Endothelial cell of umbilical vein (primary cell): ENCODE measurements at regions not wholly inside any gene's neighbourhood (a gene's known extent, or its start where the extent isn't known, plus 50 kb on each side); places are given as distances from the start of the nearest gene placed in this dataset.

Experiments
- BruUV-seq: library from RNA; stranded (reverse); fragments of 400-500 nt; replicated peaks from 2 replicates; lab custom pipeline; 2021; lab: Mats Ljungman, UMichigan
- CTCF ChIA-PET: fragments of 300-600, 350-600 bp; sonication (Branson Sonifier 250); formaldehyde crosslinking; loops from one replicate; lab custom pipeline; 2021; ENCODE audit warnings: antibody characterized with exemption, inconsistent platforms; lab: Charles Lee
- POLR2A ChIA-PET: fragments of 300-600, 350-600 bp; sonication (Branson Sonifier 250); formaldehyde crosslinking; loops from one replicate; lab custom pipeline; 2021; ENCODE audit warnings: antibody characterized with exemption, inconsistent platforms; lab: Charles Lee
- DNase-seq: peaks from one replicate; pipeline ENCODE4 v3.0.0-alpha.2; 2011; ENCODE audit warnings: low read depth, low spot score
- FAIRE-seq: peaks from 2 replicates; lab custom pipeline; 2011; peaks lifted over from hg19 to GRCh38; lab: Jason Lieb, UNC
- H2AFZ ChIP-seq: 2 replicates; pipeline ENCODE4 v1.6.0; 2012; ENCODE audit warnings: low read depth, low read length, control low read depth, inconsistent platforms
- H3K27ac ChIP-seq: 2 replicates; pipeline ENCODE4 v1.5.1; 2011; ENCODE audit warnings: low read depth, mild to moderate bottlenecking, control low read depth, low read length, moderate library complexity; ENCODE audit not compliant: insufficient read depth
- H3K27me3 ChIP-seq, 2 experiments: 2 replicates each; pipeline versions ENCODE4 v1.6.0 to v1.6.1; 2011; ENCODE audit warnings: low read length in 2 of 2, mixed read lengths in 1 of 2; ENCODE audit not compliant: control insufficient read depth in 2 of 2, insufficient read depth in 2 of 2
- H3K36me3 ChIP-seq, 2 experiments: 2 replicates in 1 of 2; 3 replicates in 1 of 2; pipeline ENCODE4 v1.5.1; 2011; ENCODE audit warnings: low read length in 2 of 2, mild to moderate bottlenecking in 1 of 2, moderate library complexity in 1 of 2; ENCODE audit not compliant: control insufficient read depth in 2 of 2, insufficient read depth in 2 of 2; ENCODE audit errors: extremely low read depth in 1 of 2
- H3K4me1 ChIP-seq: 3 replicates; pipeline ENCODE4 v1.5.1; 2011; ENCODE audit warnings: mild to moderate bottlenecking, low read length; ENCODE audit not compliant: control insufficient read depth, insufficient read depth; ENCODE audit errors: extremely low read depth
- H3K4me2 ChIP-seq: 2 replicates; pipeline ENCODE4 v1.6.1; 2011; ENCODE audit warnings: low read length, control low read depth, mixed read lengths; ENCODE audit not compliant: insufficient read depth
- H3K4me3 ChIP-seq, 3 experiments: fragments of 200-600 bp in 1 of 3; sonication (generic), shearing (Covaris generic) in 1 of 3; replicated peaks in 1 of 3; 2 replicates each; pipeline ENCODE4 v1.5.1; 2011 to 2016; ENCODE audit warnings: control low read depth in 3 of 3, low read length in 3 of 3, mild to moderate bottlenecking in 2 of 3, inconsistent platforms in 1 of 3, low read depth in 1 of 3, moderate library complexity in 1 of 3; ENCODE audit not compliant: insufficient read depth in 1 of 3
- H3K79me2 ChIP-seq: 2 replicates; pipeline ENCODE4 v1.6.0; 2012; ENCODE audit warnings: low read length, inconsistent platforms; ENCODE audit not compliant: control insufficient read depth, insufficient read depth
- H3K9ac ChIP-seq: replicated peaks from 2 replicates; pipeline ENCODE3; 2011; ENCODE audit warnings: low read length, control low read depth; ENCODE audit not compliant: insufficient read depth; ENCODE audit errors: extremely low read depth
- H3K9me1 ChIP-seq: replicated peaks from 3 replicates; pipeline ENCODE4 v1.6.0; 2011; ENCODE audit warnings: mild to moderate bottlenecking, low read length; ENCODE audit not compliant: control insufficient read depth, insufficient read depth; ENCODE audit errors: extremely low read depth
- H3K9me3 ChIP-seq: replicated peaks from 2 replicates; pipeline ENCODE4 v1.5.1; 2012; ENCODE audit warnings: low read length, inconsistent platforms; ENCODE audit not compliant: control insufficient read depth, insufficient read depth
- H4K20me1 ChIP-seq: replicated peaks from 2 replicates; pipeline ENCODE3; 2011; ENCODE audit warnings: mild to moderate bottlenecking, low read length; ENCODE audit not compliant: control insufficient read depth, insufficient read depth; ENCODE audit errors: extremely low read depth
- CTCF ChIP-seq, 2 donors: IDR thresholded peaks; 1 replicate in 1 of 2; 2 replicates in 1 of 2; pipeline ENCODE4 v1.5.1; 2011; ENCODE audit warnings: low read length in 2 of 2, mild to moderate bottlenecking in 2 of 2, moderate library complexity in 2 of 2, control low read depth in 1 of 2, inconsistent platforms in 1 of 2, low read depth in 1 of 2; ENCODE audit not compliant: insufficient read depth in 1 of 2; ENCODE audit errors: extremely low read depth in 1 of 2
- EZH2 ChIP-seq: IDR thresholded peaks from 2 replicates; pipeline ENCODE4 v1.6.1; 2012; ENCODE audit warnings: borderline replicate concordance, low read depth, mild to moderate bottlenecking, moderate library complexity, low read length, inconsistent platforms; ENCODE audit not compliant: severe bottlenecking
- FOS ChIP-seq: IDR thresholded peaks from 2 replicates; pipeline ENCODE4 v1.6.1; 2011; ENCODE audit warnings: mild to moderate bottlenecking, low read length, moderate library complexity, borderline replicate concordance; ENCODE audit not compliant: insufficient read depth
- GATA2 ChIP-seq: IDR thresholded peaks from 2 replicates; pipeline ENCODE4 v1.7.0; 2011; ENCODE audit warnings: low read depth, mild to moderate bottlenecking, moderate library complexity, mixed read lengths, low read length; ENCODE audit not compliant: insufficient read length, insufficient read depth
- JUN ChIP-seq: IDR thresholded peaks from 2 replicates; pipeline ENCODE4 v1.6.1; 2011; ENCODE audit warnings: borderline replicate concordance, low read depth; ENCODE audit not compliant: insufficient read length, insufficient read depth
- MAX ChIP-seq: IDR thresholded peaks from 2 replicates; pipeline ENCODE4 v1.6.1; 2011; ENCODE audit not compliant: insufficient read depth, insufficient read length
- MYC ChIP-seq: IDR thresholded peaks from one replicate; pipeline ENCODE4 v1.6.1; 2011; ENCODE audit warnings: mild to moderate bottlenecking, low read depth, low read length
- POLR2A ChIP-seq: IDR thresholded peaks from 2 replicates; pipeline ENCODE4 v1.6.1; 2012; ENCODE audit warnings: low read depth, mild to moderate bottlenecking, control low read depth, low read length
- POLR2AphosphoS5 ChIP-seq: IDR thresholded peaks from 2 replicates; pipeline ENCODE4 v1.6.1; 2012; ENCODE audit warnings: low read depth, mild to moderate bottlenecking, control low read depth, low read length, moderate library complexity; ENCODE audit not compliant: insufficient read depth
- dilution Hi-C: fragments of 300-500 bp; cut with MboI; formaldehyde crosslinking; loops from one replicate; pipeline ENCODE4 v1.15.0; 2019; ENCODE audit warnings: low sequenced_read_pairs; ENCODE audit not compliant: extremely low pct_ligation_motif_present
- intact Hi-C: fragments of 100-400 bp; cut with micrococcal nuclease; formaldehyde crosslinking; loops from one replicate; pipeline ENCODE4 v1.10.0; 2022

- H3K79me2 ChIP-seq: no peaks in the 10 kb centered on the region
- no peaks in the 10 kb centered on the region for H3K27me3 ChIP-seq
- BruUV-seq: no TSS peak
- no peaks in the 10 kb centered on the region for H4K20me1 ChIP-seq
- no peaks in the 10 kb centered on the region for H3K36me3 ChIP-seq
- ChIA-PET CTCF (no interaction called here), POLR2A (no interaction called here)
- no peak overlapping the region for H3K9ac ChIP-seq
- no peak overlapping the region for H3K4me2 ChIP-seq
- H3K9me3 ChIP-seq: peaks cover 3% of the 10 kb centered on the region
- no peaks in the 10 kb centered on the region for H3K9me1 ChIP-seq
- H3K4me1 ChIP-seq: no peaks in the 10 kb centered on the region
- H3K27ac ChIP-seq: no peak overlapping the region
- H2AFZ ChIP-seq: no peak overlapping the region
- DNase-seq (no peak), FAIRE-seq (no peak)
- intact Hi-C loops (no loop called here), dilution Hi-C loops (no loop called here)
- H3K4me3 ChIP-seq: no peak overlapping the region
- TF ChIP-seq FOS (no peak), MAX (no peak), CTCF (IDR thresholded peaks at IDR 0.05; ENCODE audit: extremely low read depth in 1 of 2, insufficient read depth in 1 of 2, low read depth in 1 of 2, low read length in 2 of 2) (no peak)
Measured at GRCh38 chr6:14361956-14362587, 244.5 kb downstream of the CD83 start.

- dilution Hi-C loops (no loop called here), intact Hi-C loops (no loop called here)
- ChIA-PET CTCF (no interaction called here), POLR2A (no interaction called here)
- no peaks in the 10 kb centered on the region for H3K9me1 ChIP-seq
- H3K9me3 ChIP-seq: peaks cover 3% of the 10 kb centered on the region
- H3K27me3 ChIP-seq: no peaks in the 10 kb centered on the region
- no peaks in the 10 kb centered on the region for H3K4me1 ChIP-seq
- no peaks in the 10 kb centered on the region for H4K20me1 ChIP-seq
- no peaks in the 10 kb centered on the region for H3K36me3 ChIP-seq
- FAIRE-seq (no peak), DNase-seq (no peak)
- H3K4me2 ChIP-seq: no peak overlapping the region
- BruUV-seq: no TSS peak
- H3K9ac ChIP-seq: no peak overlapping the region
- H3K79me2 ChIP-seq: no peaks in the 10 kb centered on the region
- H2AFZ ChIP-seq: no peak overlapping the region
- TF ChIP-seq CTCF (IDR thresholded peaks at IDR 0.05; ENCODE audit: extremely low read depth in 1 of 2, insufficient read depth in 1 of 2, low read depth in 1 of 2, low read length in 2 of 2) (no peak), MYC (no peak), GATA2 (no peak), MAX (no peak), POLR2A (no peak), POLR2AphosphoS5 (no peak), FOS (no peak), JUN (no peak), EZH2 (no peak)
- no peak overlapping the region for H3K27ac ChIP-seq
- no peak overlapping the region for H3K4me3 ChIP-seq
Measured at GRCh38 chr6:14364370-14364769, 246.8 kb downstream of the CD83 start.
